NCI-H146 treated with DMSO at 0.1 percent for 48 hours (cell line): ENCODE measurements at regions not wholly inside any gene's neighbourhood (a gene's known extent, or its start where the extent isn't known, plus 50 kb on each side); places are given as distances from the start of the nearest gene placed in this dataset.

ENCODE experiments used
- DNase-seq: peaks from one replicate; lab custom pipeline; 2025; ENCODE audit not compliant: unreplicated experiment; lab: John Stamatoyannopoulos, UW

DNA sequence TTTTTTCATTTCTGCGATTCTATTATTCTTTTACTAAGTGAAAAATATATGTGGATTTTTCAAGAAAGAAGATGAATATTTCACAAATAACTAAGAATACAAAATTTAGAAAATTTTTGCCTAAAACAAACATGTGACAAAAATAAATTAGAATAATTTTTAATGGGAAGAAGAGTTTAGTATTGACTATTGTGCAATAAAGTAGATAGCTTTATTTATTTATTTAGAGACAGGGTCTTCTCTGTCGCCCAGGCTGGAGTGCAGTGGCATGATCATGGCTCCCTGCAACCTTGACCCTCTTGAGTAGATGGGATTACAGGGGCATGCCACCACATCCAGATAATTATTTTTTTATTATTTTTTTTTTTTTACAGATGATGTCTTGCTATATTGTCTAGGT, 95.3 kb upstream of the PAQR3 start:
- no peak for DNase-seq

- no peak for DNase-seq
These were observed 91.7 kb upstream of the PAQR3 start for GRCh38 chr4:79030973-79031372.

DNA sequence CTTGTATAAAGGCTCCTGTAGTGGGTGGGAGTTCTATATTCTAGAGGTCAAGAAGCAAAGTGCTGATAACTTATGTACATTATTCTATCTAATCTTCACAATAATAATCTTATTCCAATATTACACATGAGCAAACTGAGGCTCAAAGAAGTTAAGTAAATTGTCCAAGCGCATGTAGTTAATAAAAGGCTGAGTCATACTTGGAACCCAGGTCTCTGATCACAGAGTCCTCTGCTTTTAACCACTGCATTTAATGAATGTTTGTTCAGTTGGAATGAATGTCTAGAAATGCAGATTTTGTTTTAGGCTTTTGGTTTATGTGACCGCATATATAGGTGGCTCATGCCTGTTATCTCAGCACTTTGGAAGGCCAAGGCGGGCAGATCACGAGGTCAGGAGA, 88.4 kb upstream of the PAQR3 start:
- no peak for DNase-seq

DNA sequence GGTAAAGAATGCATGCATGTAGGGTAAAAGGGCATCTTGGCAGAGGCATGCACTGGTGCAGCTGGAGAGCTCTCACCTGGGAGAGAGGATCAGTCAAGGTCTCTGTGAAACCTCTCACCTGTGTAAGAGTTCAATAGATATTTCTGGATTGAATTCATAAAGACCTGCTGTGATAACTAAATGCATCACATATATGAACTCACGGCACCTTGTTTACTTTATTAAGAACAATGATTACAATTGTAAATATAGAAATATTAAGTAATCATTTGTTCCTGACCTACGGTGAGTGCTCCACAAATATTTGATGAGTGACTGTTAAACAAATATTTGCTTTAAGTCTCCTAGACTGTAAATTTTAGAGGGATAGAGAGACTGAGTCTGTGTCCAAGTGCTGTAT, 85.9 kb upstream of the PAQR3 start:
- DNase-seq: peak; percentile 55

DNA sequence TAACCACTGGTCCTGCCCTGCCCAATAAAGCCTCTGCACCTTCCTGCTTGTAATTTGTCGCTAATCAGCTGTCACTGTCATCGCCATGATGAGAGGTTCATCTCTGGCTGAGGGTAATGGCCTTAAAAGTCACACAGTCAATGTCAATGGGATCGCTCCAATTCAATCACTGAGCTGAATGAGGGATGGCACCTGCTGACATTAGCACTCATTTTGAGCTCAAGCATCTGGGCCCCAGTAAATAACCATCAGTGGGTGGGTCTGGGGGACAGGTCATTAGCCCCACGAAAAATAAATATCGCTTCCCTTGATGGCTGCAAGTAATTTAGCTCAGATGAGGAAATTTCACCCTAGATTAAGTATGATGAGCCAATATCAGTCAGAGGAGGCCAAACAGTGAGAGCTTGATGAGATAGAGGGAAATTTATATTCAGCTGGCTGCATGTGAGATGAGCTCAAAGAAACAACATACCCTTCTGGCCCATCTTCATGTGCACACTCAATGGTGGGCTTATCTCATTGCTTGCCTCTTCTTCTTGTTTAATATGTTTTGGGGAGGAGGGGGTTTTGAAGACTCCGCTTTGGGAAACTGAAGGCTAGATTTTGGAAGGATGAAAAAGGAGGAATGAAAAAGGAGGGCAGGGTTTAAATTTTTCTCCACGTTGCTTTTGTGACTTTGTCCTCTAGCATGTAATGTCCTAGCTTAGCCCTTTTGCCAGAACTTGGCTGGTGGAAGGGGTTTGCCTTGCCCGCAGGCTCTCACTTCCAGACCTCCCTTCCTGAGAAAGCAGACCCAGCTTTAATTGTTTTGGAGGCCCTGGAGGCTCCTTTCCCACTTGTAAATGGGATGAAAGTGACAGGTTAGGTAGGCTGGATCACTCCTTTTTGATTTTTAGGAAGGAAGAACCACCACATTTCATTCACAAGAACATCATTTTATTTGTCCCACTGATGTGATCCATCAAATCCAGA, 84.8 kb upstream of the PAQR3 start:
- DNase-seq: peak; percentile 14

DNA sequence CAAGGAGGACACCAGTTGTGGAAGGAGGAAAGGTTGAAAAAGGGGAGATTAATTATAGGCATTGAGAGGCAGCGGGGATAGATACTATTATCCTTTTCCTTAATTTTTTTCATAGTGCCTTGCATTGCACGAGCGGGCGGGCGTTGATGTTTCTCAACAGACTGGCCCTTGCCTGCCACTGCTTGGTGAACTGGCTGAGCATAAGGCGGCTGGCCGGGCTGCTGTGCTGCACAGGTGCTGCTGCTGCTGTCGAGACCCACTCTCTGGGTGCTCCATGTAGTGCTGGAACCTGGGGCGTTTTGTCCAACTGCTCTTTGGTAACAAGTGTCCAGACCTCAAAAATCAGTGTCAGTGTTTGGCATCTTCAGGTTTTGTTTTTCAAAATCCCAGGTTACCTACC, 83.3 kb upstream of the PAQR3 start:
- DNase-seq: no peak

DNA sequence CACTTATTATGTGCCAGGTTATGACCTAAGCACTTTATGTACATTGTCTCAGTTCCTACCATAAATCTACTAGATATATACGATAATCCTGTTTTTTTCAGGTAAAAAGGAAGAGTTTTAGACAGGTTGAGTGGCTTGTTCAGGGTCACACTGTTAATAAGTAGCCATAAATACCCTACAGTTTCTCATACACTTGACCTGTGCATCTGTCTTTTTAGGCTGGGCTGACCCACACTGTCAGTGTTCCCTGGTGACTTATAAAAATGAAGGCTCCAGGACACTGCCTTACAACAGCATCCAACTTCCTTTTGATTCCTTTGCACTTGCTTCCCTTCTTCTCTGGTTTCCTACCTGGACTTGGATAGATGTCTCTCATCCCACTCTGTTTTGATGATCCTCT, 78.2 kb upstream of the PAQR3 start:
- DNase-seq: no peak

DNA sequence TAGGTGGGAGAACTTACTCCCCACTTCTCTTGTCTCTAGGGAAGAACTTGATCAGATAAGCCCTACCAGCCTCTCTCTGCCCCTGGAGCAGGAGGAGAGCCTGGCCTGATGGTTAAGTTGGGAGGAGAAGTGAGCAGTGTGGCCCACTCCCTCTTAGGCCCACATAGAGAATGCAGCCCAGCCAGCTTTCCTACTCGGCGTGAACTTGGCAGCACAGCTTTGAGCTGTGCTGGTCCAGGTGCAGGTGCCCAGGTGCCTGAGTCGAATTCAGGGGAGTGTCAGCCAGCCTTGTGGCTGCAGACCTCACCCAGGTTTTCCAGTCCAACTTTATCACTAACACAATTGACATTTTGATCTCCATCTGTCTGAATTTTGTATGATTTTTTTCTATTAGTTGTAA, 77.6 kb upstream of the PAQR3 start:
- no peak for DNase-seq

DNA sequence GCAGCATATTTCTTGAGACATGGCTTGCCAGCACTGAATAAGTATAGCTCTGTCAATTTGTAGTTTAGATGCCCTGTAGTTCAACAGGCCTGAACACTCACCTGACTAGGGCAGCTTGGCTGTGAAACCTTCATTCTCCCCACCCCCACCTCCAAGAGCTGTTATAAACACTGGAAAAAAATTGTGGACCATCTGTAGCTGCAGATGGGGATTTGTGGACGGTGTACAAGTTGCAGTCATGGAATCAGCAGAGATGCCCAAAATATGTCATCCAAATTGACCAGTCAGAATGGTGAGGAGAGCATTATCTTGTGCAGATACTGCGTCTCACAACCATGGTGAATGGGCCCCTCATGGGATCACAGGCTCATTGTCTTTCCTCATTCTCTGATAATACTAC, 76.2 kb upstream of the PAQR3 start:
- no peak for DNase-seq

DNA sequence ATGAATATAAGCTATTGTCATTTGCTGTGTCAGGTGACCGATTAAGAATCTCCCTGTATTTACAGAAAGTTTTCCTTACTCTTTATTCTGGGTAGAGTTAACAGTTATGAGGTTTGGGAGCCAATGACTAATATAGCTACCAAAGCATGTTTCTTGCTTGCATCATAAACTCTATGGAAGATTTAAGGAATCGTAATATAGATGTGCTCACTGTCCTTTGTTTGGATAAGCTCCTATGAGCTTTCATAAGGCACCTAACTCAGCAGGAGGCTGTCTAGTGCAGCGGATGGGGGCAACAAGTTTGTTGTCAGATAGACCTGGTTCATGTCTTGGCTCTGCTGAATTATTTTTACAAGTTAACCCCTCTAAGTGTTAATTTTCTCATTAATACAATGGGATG, 75.0 kb upstream of the PAQR3 start:
- no peak for DNase-seq

DNA sequence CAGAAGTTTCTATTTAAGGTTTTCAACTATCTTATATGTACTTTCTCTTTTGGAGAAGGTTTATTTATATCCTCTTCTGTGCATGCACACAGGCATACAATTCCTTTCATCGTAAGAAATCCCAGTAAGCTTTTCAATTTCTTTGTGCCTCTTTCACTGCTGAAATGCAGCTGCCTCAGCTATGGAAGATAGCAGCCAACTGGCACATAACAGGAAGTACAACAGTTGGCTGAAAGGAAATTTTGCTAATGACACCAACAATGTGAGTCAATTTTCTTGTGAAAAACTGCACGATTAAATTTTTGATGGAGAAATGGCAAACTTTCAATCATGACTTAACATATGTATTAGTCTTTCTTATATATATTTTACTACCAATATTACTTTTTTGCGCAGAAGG, 74.5 kb upstream of the PAQR3 start:
- no peak for DNase-seq

DNA sequence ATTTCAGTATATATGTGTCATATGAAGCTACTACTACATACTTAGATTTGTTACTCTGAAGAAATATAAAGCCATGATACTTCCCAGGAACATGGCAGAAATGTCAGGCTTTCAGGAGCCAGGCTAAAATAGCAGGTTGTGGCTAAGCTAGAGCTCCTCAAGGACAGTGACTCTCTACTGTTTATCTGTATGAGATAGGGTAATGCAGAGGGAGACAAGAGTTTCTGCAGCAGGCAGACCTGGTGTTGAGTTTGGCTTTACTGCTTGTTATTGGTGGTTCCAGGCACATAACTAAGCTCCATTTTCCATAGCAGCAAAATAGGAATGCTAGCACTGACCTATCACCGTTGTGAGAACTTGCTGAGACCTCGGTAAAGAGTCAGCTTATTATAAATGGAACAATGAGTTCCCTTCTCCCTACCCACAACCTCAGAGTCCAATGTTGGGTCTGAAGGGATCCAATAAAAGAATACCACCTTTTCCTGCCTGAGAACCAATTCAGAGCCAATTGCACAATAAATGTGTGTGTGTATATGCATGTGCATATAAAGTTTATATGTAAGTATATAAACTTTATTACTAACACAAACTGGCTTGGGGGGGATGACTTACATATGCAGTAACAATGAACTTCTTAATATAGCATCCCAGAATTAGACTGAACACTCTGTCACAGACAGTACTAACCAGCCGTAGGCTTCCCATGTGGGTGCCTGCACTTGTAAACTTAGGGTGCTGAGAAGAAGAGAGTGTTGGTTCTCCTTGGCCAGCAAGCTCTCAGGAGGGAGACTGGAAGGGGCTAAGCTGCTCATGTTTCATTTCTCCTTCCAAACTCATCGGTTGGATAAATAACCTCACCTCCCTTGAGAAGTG, 51.9 kb upstream of the PAQR3 start:
- DNase-seq: no peak

DNA sequence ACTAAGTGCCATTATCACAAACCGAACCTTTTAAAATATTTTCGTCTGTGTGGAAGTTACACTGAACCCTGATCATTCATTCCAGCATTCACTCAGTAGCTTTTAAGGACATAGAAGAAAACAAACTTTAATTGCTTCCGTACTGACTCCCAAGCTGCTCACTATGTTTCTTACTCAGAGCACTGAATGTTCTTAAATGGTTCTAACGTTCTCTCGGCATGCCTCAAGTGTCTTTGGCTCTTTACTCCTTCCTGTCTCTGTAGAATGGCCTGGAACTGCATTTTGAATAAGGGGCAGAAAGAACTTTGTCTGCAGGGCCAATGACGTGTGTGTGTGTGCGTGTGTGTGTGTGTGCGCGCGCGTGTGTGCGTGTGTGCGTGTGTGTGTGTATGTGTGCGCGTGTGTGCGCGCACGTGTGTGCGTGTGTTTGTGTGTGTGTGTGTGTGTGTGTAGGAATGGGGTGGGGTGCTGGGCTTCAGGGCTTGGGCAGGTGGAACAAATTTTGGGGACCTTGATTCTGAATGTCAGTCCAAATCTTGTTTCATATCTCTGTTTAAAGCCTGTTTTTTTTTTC, 50.5 kb upstream of the PAQR3 start:
- DNase-seq: no peak
